ENCODE measurements at regions not wholly inside any gene's neighbourhood (a gene's known extent, or its start where the extent isn't known, plus 50 kb on each side); places are given as distances from the start of the nearest gene placed in this dataset.

DNA sequence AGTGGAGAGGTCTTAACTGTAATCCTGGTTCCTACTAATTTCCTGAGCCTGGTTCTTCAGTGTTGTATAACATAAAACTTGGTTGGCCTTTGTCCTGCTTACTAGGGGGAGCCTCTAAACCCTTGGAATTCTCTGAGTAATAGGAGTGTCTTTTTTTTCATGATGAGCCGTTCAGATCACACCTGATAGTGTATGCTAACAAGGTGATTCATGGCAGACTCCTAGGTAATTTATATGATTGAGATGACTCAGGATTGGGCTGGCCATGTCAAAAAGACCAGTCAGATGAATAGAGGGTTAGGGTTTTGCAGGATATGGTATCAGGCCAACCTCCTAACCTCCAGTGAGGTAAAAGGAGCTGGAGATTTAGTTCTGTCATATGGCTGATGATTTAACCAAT lies 135.8 kb upstream of the KLF12 start:
- TF ChIP-seq, protein P1, sequence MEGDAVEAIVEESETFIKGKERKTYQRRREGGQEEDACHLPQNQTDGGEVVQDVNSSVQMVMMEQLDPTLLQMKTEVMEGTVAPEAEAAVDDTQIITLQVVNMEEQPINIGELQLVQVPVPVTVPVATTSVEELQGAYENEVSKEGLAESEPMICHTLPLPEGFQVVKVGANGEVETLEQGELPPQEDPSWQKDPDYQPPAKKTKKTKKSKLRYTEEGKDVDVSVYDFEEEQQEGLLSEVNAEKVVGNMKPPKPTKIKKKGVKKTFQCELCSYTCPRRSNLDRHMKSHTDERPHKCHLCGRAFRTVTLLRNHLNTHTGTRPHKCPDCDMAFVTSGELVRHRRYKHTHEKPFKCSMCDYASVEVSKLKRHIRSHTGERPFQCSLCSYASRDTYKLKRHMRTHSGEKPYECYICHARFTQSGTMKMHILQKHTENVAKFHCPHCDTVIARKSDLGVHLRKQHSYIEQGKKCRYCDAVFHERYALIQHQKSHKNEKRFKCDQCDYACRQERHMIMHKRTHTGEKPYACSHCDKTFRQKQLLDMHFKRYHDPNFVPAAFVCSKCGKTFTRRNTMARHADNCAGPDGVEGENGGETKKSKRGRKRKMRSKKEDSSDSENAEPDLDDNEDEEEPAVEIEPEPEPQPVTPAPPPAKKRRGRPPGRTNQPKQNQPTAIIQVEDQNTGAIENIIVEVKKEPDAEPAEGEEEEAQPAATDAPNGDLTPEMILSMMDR (IDR thresholded peaks at IDR 0.05 in 4 of 5, conservative IDR thresholded peaks at IDR 0.05 in 1 of 5) = no peak
- no peak for TF ChIP-seq POLR2A (IDR thresholded peaks at IDR 0.05)

All from gastrocnemius medialis (tissue), 4 donors.